NB4 (cell line): ENCODE measurements at regions not wholly inside any gene's neighbourhood (a gene's known extent, or its start where the extent isn't known, plus 50 kb on each side); places are given as distances from the start of the nearest gene placed in this dataset.

ENCODE experiments used
- MYC ChIP-seq: IDR thresholded peaks from 2 replicates; pipeline ENCODE4 v1.6.1; 2011; ENCODE audit warnings: low read depth, low read length
- TF ChIP-seq, protein P1 (sequence below): IDR thresholded peaks from one replicate; pipeline ENCODE4 v1.5.1; 2012; ENCODE audit warnings: low read depth, low read length

DNA sequence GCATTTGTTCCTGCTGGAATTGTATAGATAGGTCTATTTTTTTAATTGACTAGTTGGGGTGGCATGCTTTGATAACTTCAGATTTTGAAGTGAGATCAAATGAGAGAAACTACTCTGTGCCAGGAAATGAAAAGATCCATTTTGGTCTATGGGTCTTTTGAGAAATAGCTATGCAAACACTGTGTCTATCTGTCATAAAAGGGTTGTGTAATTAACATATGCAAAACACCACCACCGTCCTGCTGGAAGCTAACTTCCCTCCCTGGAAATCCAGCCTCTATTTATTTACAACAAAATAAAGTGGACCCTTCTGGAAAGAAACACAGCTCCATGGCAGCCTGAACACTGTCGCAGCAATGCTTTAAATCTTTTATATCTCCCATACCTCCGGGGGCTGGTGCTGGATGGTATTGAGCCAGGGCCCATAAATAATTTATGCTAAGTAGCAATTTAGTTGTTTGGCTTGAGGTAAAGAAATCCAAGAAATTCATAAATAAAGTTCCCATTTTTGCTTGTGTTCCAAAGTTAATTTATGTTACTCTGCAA, 244.2 kb upstream of the POU3F2 start:
- no peak for TF ChIP-seq MYC
- TF ChIP-seq, protein P1, sequence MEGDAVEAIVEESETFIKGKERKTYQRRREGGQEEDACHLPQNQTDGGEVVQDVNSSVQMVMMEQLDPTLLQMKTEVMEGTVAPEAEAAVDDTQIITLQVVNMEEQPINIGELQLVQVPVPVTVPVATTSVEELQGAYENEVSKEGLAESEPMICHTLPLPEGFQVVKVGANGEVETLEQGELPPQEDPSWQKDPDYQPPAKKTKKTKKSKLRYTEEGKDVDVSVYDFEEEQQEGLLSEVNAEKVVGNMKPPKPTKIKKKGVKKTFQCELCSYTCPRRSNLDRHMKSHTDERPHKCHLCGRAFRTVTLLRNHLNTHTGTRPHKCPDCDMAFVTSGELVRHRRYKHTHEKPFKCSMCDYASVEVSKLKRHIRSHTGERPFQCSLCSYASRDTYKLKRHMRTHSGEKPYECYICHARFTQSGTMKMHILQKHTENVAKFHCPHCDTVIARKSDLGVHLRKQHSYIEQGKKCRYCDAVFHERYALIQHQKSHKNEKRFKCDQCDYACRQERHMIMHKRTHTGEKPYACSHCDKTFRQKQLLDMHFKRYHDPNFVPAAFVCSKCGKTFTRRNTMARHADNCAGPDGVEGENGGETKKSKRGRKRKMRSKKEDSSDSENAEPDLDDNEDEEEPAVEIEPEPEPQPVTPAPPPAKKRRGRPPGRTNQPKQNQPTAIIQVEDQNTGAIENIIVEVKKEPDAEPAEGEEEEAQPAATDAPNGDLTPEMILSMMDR: no peak
